Cardiac fibroblast (primary cell): ENCODE measurements at regions not wholly inside any gene's neighbourhood (a gene's known extent, or its start where the extent isn't known, plus 50 kb on each side); places are given as distances from the start of the nearest gene placed in this dataset.

ENCODE experiments used
- DNase-seq, 2 donors: peaks; one replicate each; pipeline versions ENCODE4 v3.0.0 to v3.0.0-alpha.2; 2010; ENCODE audit warnings: low read depth in 2 of 2
- H3K4me3 ChIP-seq, 2 donors: replicated peaks in 1 of 2; 1 replicate in 1 of 2; 2 replicates in 1 of 2; pipeline ENCODE4 v1.5.1; 2011; ENCODE audit warnings: low read depth in 2 of 2, low read length in 2 of 2, mild to moderate bottlenecking in 2 of 2, moderate library complexity in 1 of 2
- TF ChIP-seq, protein P1 (sequence below): IDR thresholded peaks from one replicate; pipeline ENCODE4 v1.5.1; 2011; ENCODE audit warnings: low read depth, mild to moderate bottlenecking, low read length, inconsistent platforms

DNA sequence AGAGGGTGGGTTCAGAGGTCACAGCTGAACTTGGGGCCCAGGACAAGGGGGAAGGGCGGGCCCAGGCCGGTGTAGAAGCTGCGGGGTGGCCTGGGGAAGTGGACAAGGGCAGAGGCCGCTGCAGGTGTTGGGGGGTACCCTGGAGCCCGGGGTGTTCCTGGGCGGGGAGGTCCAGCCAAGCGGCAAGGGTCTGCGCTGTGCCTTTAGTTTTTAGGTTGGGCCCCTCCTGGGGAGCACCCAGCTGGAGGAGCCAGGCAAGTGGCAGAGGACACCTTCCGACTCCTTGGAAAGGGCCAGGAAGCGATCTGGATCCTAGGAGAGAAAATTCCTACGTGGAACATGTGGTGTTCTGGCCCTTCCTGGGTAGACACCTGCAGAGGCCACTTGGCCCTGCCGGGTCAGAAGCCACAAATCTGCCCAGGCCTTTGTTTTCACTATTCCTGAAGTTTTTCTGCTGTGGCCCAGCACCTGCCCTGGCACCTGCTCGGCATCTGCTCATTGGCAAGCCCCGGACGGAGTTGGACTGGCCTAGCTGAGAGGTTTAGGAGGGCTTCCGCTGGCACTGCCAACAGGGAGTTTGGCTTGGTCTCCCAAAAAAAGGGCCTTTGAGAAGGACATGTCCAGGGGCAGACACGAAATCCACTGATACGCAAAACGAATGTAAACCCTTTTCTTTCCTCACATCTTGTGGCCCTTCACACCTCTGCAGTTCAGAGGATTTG is 61.1 kb downstream of the SMUG1 start:
- no peak overlapping the region for H3K4me3 ChIP-seq
- DNase-seq, result no peak
- TF ChIP-seq, protein P1, sequence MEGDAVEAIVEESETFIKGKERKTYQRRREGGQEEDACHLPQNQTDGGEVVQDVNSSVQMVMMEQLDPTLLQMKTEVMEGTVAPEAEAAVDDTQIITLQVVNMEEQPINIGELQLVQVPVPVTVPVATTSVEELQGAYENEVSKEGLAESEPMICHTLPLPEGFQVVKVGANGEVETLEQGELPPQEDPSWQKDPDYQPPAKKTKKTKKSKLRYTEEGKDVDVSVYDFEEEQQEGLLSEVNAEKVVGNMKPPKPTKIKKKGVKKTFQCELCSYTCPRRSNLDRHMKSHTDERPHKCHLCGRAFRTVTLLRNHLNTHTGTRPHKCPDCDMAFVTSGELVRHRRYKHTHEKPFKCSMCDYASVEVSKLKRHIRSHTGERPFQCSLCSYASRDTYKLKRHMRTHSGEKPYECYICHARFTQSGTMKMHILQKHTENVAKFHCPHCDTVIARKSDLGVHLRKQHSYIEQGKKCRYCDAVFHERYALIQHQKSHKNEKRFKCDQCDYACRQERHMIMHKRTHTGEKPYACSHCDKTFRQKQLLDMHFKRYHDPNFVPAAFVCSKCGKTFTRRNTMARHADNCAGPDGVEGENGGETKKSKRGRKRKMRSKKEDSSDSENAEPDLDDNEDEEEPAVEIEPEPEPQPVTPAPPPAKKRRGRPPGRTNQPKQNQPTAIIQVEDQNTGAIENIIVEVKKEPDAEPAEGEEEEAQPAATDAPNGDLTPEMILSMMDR, result no peak

DNA sequence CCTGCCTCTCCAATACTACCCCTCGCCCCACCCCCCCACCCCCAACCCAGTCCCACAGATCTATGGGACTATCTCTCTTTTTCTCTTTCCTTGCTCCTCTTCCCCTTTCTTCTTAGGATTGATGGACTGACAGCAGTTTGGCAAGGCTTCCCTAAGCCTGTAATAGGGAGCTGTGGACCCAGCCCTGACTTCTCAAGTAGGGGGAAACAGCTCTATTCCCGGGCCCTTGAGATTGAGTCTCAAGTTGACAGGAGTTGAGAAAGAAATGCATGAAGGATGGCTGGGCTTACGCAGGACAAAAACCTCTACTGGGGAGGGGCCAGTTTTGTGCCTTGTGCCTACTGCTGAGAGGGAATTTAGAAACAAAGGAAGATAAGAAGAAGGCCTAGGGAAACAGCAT is 60.4 kb downstream of the SMUG1 start:
- no peak overlapping the region for H3K4me3 ChIP-seq
- no peak for DNase-seq
- TF ChIP-seq, protein P1, result no peak

DNA sequence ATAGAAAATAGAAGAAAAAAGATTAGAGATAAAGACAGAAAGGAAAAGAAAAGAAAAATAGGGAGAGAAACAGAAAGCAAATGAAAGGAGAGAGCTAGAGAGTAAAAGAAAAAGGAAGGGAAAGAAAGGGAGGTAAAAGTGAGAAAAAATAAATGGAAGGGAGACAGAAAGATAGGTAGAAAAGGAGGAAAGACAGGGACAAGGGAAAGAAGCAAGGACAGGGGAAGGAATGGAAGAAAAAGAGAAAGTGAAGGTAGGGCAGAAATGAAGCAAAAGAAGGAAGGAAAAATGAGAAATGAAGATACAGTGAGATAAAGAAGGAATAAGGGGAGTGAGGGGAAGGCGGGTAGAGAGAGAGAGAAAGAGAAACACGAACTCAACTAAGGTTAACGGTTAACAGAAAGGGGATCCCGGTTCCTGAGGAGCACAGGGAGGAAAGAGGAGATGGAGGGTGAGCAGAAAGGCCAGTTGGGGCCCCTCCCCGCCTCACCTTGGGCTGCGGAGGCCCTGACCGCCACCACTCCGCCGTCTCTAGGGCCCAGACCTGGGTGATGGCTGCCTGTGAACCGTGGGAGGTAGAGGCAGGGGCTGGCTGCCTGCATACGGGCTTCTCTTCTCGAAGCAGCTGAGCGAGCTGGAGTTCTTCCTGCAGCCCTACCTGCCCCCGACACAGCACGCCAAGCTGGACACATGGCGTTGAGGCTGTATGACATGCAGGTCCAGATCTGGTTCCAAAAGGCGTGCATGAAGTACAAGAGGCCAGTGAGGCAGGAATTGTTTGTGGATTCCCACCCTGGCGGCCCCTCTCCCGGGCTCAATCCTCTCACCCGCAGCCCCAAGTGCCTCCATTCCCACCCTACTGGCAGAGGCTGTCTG is 59.5 kb downstream of the SMUG1 start:
- no peak for DNase-seq
- no peak overlapping the region for H3K4me3 ChIP-seq
- TF ChIP-seq, protein P1, result no peak
